ENCODE measurements at regions not wholly inside any gene's neighbourhood (a gene's known extent, or its start where the extent isn't known, plus 50 kb on each side); places are given as distances from the start of the nearest gene placed in this dataset.

- no peak for TF ChIP-seq CTCF (IDR thresholded peaks at IDR 0.05)
- no peak for TF ChIP-seq POLR2A (IDR thresholded peaks at IDR 0.05)
These were observed 65.9 kb downstream of the SHOC1 start for GRCh38 chr9:111728617-111729366.

Data from adrenal gland (tissue), 5 donors.